Stimulated activated CD4-positive, alpha-beta T cell treated with anti-CD3 and anti-CD28 coated beads, Interleukin-1b, Interleukin-23, amount 100 ng/mL, for 24 hours (primary cell): ENCODE measurements at regions not wholly inside any gene's neighbourhood (a gene's known extent, or its start where the extent isn't known, plus 50 kb on each side); places are given as distances from the start of the nearest gene placed in this dataset.

Source experiments
- DNase-seq, 4 experiments: peaks; one replicate each; pipeline ENCODE4 v3.0.0-alpha.2; 2020; ENCODE audit warnings: low read depth in 4 of 4, low spot score in 1 of 4

DNA sequence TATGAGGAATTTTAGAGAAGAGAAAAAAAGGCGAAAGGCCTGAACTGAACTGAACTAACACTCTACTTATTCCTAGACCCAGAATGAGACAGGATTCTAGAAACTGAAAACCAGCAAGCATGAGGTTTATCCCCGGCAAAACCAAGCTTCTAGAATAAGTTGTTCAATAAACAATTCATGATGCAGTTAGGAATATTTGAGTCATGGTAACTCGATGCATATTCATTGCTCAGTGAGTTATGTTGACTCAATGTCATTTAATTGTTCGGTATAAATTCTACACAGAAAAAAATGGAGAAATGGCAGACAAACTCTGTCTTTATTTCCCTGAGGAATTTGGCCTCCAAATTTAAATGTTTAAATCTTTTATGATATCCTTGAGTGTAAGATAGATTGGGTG lies 321.5 kb downstream of the SATB2 start:
- no peak for DNase-seq

DNA sequence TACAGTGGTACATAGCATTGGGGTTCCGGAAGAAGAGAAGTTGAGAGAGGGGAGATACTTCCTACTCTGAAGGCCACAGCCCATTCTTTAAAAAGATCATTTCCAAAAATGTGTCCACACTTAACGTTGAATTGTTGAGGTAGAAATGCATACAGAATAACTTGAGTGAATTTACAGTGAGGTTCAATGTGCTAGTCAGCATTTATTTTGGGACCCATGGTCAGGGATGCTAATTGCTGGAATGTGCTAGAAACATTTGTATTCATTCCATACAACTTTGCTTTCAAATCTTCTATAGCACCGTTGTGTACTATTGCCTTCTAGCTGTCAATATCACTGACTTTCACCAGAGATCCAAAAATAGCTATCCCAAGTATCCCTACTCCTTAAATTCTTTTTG lies 325.9 kb downstream of the SATB2 start:
- DNase-seq, result no peak

DNA sequence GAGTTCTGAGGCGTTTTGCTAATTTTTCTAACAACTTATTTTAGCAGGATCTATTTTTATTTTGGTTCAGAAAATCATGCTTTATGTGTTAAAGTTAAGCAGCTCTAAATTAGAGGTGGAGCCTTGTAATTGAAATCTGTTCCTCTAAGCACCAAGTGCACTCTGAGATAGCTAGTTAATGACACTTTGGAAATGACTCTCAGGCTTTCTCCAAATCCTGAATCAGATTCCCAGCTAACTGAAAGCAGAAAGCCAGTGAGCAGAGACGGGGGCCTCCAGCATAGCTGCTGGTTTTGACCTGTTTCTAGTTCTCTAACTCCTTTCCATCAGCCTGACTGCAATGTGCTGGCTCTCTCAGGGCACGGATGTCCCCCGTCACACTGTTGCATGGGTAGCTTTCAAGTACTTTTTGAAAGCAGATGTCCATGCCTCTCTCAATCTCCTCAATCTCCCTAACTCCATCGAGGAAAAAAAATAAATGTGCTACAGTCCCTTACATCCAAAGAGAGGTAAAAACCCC lies 326.5 kb downstream of the SATB2 start:
- DNase-seq, result no peak

DNA sequence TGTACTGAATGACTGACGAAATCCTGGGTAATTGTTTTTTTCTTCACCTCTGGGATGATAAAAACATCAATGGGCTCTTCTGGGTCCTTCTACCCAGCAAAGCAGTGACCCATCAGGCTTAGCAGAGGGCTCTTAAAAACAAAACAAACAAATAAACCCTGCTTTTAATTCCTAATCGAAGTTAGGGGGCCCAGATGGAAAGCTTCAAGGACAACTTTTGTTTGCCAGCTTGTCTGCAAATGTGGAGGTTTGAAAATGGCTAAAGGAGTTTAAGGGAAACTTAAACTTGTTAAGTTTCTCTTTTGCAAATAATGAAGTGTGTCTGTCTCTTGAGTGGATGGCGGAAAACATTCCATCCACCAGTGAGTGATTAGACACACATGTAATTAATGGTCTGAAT lies 327.2 kb downstream of the SATB2 start:
- DNase-seq, result no peak

DNA sequence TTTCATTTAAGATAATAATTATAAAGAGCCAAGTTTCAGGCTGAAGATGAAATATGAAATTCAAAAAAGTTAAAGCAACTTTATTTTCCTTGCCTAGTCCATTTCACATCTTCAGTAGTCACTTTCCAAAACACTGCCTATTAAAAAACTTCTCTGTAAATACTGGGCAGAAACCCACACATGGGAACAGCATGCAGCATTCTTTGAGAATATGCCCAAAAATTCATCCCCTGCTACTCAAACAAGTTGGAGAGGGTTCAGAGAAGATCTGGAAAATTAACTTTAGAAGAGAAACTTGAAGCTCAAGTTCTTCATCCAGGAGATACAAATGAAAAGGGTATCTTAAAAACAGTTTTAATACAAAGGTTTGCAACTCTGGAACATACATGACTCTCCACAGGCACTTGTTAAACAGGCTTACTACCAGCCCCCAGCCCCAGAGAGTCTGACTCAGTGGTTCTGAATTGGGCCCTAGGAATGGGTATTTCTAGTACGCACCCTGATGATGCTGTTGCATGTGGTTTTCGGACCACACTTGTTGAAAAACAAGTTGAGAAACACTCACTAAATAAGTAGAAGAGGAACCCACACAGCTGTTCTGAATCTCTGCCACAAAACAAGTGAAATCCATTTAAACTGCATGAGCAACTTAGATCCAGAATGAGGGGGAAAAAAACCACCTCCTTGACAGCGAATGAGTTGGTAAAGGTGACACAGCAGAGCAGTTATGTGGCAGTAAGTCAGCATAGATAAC lies 329.1 kb downstream of the SATB2 start:
- DNase-seq, result no peak

DNA sequence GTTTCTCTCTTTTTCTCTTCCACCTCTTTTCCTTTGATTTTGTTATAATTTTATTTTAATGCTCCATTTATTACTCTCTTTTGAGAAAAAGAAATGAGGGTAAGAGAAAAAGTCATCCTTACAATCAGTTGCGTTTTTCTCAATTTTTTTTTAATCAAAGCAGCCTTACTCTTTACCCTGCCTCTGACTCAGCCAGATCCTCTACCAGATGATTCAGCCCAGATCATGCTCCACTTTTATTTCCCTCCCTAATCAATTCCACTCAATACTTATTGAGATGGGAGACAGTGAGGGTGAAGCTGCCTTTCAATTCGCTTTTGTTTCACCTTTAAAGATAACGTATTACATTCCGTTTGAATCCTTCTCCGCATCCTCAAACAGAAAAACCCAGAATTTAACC lies 337.9 kb downstream of the SATB2 start:
- no peak for DNase-seq

DNA sequence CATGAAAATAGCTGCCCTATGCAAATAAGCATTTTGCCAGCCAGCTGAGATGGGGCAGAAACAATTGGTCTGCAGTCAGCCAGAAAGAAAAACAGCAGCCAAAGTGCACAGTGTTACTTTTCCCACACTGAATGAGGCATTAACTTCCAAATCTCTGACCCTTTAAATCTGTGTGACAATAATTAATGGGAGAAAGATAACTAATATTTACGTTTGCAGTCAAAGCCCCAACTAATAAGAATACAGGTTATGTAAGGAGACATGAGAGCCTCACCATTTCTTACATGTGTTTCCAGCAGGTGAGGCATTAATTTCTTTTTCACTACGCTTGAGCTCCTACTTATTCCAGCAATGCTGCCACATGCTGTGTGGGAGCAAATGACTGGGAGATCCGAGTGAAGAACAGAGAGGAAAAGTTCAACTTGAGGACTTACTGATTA lies 339.0 kb downstream of the SATB2 start:
- DNase-seq, result no peak

DNA sequence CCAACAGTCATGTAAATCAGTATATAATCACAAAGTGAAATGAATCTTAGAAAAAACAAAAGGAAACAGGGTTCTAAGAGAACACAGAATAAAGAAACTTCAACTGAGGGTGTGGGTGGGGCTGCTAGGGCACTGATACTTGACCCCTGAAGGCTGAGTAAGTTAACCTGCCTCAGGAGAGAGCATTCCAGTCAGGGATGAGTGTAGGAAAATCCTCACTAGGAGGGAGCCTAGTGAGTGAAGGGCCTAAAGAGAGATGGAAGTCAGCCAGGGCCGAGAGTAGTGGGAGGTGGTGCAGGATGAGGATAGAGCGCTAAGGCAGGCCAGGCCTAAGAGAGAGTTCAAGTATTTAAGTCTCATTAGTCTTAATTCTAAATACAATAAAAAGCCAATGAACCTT lies 342.6 kb downstream of the SATB2 start:
- no peak for DNase-seq

DNA sequence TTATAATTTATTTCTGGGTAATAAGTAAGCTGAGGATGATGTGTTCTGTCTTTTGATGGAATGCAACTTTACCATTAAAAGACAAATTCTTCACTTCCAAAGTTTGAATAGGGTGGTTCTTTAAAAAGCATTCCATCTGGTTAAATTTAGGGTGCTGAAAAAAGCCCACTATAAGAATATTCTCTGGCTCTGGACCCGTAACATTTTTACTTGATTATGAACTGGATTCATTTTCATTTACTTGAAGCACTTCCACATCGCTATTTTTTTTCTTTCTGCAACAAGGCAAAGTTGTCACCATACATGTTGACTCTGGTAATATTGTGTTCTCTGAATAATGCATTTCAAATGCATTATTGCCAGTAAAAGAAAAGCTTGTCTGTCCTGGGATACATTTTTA lies 344.6 kb downstream of the SATB2 start:
- no peak for DNase-seq

DNA sequence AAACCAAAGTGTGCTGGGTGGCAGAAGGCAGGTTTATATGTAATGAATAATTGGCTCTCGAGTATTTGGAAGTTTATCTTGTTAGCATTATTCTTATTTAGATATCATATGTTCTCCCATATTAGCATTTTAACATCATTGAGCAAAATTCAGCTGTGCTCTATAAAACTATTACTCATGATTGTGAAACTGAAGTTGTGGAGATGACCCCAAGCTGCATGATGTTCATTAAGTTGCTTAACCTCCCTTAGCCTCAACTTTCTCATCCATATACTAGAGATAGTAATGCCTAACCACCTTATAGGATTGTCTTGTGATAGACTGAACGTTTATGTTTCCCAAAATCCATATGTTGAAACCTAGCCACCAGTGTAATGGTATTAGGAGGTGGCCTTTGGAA lies 346.3 kb downstream of the SATB2 start:
- DNase-seq, result no peak

DNA sequence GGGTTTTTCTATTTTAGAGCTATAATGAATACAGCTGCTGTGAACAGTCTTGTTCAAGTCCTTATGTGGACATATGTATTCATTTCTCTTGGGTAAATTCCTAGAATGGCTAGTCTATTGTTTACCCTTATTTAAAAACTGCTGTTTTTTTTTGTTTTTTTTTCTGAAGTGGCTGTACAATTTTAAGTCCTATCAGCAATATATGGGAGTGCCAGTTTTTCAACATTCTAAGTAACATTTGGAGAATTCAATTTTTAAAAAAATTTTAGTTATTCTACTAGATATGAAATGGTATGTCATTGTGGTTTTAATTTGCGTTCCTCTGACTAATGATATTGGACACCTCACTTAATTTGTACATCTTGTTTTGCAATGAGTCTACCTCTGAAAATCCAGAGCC lies 349.7 kb downstream of the SATB2 start:
- DNase-seq, result no peak

DNA sequence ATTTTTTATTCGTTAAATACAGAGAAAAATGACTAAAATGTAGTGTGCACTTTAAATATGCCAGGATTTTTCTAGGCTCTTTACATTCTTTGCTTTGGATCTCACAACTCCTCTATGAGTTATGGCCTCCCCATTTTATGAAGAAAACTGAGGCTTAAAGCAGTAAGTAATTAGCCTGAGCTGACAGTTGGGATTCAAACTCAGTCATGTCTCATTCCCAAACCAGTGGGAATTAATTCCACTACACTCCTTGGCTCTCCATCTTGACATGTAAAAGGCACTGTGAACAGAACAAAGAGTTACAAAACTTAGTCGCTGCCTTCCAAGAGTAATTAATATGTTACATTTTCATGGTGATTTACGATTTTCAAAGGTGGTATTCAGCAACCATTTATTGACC lies 351.9 kb downstream of the SATB2 start:
- DNase-seq, result no peak

DNA sequence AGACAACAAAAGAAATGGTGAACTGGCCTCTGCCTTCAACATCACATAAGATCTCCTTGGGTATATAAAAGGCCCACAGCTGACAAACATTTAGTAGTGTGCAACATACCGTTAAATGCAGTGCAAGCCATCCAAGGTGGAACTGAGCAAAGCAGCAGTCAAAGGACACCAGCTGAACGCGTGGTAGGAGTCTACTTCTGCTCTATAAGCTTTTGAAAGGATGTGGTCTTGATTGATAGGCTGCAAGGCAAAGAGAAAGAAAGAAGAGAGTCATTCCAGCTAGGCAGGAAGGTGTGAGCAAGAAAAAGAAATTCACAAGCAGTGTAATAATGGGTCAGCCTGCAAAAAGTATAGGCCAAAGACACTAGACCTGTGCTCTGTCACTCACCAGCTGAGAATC lies 356.3 kb downstream of the SATB2 start:
- no peak for DNase-seq

DNA sequence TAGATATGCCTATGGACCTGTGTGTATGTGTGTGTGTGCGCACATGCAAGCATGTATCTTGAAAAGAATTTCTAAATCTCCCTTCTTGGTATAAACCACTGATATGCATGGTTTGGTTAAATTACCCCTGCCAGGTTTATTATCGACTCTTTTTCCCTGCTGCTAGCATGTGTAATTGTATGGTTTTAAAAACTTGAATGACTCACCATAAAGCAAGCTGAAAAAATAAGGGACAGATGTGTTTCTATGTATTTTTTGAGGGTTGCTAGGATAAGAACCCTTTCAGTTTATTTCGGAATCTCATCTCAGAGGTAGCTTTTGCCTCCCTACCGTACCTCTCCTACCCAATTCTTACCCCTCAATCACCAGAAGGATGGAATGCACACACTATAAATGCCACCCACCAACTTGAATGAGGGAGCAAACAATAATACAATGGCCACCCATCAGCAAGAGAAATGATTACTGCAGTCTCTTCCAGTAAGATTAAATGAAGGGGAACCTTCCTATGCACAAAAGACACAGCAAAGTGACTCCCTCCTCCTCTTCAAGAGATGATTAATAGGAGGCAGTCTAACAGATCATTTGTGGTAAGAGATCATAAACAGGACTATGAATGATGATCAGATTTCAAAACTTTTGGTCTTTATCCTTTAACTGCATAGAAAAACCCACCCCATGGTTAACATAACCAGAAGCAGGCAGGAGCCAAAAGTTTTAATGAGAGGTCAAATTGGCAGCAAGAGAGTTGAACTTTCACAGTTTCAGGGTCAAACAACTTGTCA lies 357.2 kb downstream of the SATB2 start:
- no peak for DNase-seq

DNA sequence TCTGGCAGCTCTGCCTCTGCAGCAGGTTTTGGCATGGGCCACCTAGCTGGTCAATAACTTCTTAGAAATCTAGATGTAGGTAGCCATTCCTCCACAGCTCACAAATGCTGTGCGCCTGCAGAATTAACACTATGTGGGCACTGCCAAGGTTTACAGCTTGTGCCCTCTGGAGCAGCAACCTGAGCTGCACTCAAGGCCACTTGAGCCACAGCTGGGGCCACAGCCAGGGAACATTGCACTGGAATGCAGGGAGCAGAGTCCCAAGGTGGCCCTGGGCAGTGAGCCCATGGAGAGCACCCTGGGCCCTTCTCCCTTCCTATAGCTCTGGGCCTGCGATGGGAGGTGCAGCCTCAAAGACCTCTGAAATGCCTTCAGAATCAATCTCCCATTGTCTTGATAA lies 365.3 kb downstream of the SATB2 start:
- DNase-seq, result no peak

DNA sequence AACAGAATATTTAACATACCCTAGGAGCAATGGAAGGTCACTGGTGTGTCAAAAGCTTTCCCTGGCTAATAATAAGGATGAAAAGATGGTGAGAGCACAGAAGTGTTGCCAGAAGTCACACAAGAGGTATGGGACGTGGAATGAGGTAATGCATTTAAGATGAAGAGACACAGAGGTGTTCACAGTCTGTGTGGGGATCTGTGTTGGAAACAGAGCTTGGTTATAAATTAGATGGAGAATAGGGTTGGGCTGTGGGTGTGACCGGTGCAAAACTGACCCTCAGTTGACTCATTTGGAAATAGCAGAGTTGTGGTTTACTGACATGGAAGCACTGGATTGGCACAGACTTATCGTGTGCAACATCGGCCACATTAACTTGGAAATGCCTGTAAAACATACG lies 372.5 kb downstream of the SATB2 start:
- DNase-seq, result no peak

DNA sequence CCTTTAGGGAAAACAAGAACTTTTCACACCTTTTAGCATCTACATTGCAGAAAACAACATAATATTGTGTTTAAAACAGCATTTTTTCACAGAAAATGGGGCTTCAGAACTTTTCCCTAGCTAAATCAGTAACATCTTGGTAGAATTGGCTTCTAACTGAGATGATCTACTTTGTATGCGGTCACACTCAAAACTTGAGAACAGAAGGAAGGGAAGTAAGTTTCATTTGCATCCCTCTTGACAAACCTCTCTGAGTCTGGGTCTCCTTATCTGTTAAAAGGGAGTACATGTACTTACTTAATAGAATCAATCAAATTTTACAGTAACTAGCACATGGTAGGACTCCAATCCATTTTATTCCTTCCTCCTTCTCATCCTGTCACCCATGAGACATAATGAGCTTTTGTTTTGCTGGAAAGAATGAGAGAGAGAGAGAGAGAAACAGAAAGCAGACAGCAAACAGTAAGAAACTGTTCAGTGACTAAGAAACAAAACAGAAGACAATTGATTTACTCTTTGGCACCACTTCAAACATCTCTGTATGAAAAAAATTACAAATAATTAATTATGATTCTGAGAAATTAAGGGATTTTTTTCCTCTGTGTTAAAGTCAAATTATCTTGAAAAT lies 387.3 kb downstream of the SATB2 start:
- DNase-seq, result no peak

DNA sequence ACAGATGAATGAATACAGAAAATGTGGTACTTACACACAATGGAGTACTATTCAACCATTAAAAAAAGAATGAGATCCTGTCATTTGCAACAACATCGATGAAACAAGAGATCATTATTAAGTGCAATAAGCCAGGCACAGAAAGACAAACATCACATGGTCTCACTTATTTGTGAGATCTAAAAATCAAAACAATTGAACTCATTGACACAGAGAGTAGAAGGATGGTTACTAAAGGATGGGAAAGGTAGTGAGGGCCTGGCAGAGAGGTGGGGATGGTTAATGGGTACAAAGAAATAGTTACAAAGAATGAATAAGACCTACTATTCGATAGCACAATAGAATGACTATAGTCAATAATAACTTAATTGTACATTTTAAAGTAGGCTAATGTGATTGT lies 393.5 kb downstream of the SATB2 start:
- no peak for DNase-seq

DNA sequence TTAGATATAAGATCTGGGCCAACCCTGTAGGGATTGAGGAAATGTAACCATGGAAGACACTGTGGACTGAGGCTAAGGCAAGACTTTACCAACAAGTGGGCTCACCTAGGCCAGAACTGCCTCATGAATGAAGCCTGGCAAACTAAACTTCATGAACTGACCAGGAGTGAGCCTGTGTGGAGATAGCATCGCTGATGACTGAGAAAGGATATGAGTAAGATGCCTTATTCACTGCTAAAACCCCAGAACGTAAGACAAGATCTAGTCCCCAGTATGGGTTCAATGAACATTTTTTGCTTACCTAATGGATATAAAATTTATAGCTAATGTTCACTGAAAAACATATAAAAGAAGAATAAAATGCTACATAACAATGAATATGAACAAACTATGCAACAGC lies 399.8 kb downstream of the SATB2 start:
- DNase-seq, result no peak

DNA sequence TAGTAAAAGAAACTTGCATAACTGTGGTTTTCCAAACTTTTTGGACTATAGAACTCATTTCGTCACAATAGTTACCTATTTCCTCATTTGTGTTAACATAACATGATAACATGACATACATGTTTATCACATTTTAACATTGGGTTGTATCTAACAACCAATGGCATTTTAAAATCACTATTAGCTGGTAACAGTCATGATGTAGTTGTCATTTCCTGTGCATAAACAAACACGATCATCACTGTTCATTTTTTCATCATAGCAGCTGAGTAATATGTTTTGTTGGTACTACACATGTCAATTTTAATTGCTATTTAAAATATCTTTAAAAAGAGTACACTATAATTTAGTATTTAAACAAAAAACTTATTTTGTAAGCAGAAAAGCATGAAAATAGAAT lies 402.4 kb downstream of the SATB2 start:
- no peak for DNase-seq

DNA sequence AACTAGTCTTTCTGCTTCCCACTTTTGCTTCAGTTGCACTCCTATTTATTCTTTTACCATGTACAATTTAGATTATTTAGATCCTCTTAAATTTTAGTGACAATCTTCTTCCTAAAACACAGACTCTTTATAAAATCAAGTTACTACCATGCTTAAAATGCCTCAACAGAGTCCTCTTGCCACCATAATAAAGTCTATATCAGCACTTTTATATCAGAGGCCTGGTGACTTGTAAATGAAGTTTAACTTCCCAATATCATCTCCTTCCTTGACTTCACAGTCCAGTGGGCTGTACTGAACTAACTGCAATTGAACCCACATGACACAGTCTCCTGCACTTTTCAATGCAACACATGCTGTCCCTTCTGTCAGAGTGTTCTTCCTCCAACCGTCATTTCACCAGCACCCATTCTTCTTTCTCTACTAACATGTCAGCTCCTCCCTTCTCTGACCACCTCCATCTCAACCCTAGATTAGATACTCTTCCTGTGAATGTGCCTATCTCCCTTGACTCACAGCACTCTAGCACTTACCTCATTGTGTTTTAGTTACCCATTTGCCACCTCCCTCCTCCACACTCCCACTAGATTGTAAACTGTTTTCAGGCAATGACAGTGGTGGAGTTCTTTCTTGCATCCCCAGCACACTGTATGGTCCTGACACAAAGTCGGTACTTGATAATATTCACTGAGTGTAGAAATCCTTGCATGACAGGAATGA lies 414.9 kb downstream of the SATB2 start:
- no peak for DNase-seq
